ENCODE measurements at regions not wholly inside any gene's neighbourhood (a gene's known extent, or its start where the extent isn't known, plus 50 kb on each side); places are given as distances from the start of the nearest gene placed in this dataset.

DNA sequence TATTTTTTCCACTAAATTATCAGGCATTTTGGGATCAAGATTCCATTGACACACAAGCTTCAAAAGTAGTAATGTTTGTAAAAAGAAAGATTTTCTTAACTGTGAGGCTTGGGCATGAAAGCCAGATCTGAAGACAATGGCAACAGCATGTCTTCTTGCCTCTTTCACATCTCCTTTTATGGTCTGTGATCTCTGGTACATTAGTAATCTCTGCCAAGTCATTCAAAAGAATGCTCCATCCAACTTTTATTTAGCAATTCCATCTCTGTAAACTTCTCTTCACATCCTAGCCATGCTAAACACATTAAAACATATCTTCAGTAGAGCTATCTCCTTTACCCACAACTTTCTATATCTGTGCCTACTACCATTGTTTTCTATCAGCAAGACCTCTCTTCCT lies 465.4 kb downstream of the FAT4 start:
- H3K4me3 ChIP-seq, result no peak overlapping the region
- no peaks in the 10 kb centered on the region for H3K27me3 ChIP-seq
- no peaks in the 10 kb centered on the region for H3K36me3 ChIP-seq
- no peak for DNase-seq
- H3K9me3 ChIP-seq, result no peaks in the 10 kb centered on the region
- TF ChIP-seq, protein P1, sequence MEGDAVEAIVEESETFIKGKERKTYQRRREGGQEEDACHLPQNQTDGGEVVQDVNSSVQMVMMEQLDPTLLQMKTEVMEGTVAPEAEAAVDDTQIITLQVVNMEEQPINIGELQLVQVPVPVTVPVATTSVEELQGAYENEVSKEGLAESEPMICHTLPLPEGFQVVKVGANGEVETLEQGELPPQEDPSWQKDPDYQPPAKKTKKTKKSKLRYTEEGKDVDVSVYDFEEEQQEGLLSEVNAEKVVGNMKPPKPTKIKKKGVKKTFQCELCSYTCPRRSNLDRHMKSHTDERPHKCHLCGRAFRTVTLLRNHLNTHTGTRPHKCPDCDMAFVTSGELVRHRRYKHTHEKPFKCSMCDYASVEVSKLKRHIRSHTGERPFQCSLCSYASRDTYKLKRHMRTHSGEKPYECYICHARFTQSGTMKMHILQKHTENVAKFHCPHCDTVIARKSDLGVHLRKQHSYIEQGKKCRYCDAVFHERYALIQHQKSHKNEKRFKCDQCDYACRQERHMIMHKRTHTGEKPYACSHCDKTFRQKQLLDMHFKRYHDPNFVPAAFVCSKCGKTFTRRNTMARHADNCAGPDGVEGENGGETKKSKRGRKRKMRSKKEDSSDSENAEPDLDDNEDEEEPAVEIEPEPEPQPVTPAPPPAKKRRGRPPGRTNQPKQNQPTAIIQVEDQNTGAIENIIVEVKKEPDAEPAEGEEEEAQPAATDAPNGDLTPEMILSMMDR (IDR thresholded peaks at IDR 0.05), result no peak
- no peak overlapping the region for H3K27ac ChIP-seq
- no peaks in the 10 kb centered on the region for H3K4me1 ChIP-seq

DNA sequence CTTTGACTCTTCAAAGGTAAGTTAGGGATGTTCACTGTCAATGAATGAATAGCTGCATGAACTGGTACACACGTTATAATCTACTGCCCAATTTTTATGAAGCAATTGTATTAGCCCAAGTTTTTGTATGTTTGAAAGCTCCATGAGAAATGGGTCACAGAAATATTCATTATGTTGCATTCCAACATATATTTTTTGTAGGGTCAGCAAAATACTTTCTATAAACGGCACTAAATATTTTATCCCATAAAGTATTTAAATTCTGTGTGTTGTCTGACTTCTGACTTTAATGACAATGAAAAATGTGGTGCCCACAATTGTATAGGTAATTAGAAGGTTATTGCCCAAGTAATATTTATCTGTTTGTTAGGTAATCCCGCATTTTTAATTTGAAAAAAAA lies 466.0 kb downstream of the FAT4 start:
- TF ChIP-seq POLR2A (IDR thresholded peaks at IDR 0.05), result no peak
- DNase-seq, result no peak
- no peak overlapping the region for H3K27ac ChIP-seq
- H3K9me3 ChIP-seq, result no peaks in the 10 kb centered on the region
- no peaks in the 10 kb centered on the region for H3K4me1 ChIP-seq
- no peak overlapping the region for H3K4me3 ChIP-seq
- no peaks in the 10 kb centered on the region for H3K27me3 ChIP-seq
- no peaks in the 10 kb centered on the region for H3K36me3 ChIP-seq

DNA sequence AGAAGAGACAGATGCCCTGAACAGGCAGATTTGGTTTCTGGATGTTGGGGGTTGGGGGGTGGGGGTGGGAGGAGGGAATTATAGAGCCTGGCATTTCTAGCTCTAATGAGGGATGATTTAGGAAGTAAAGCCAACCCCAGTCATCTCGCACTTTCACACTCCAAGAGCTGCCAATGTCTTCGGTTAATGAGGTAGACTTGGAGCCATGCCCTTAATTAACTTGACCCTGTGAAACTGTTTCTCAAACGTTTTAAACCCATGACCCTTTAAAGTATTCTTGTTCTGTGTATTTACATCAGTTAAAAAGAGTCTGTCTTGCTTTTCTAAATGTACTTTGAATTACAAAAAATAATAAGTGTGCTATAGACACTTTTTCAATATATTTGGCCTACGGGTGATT lies 466.9 kb downstream of the FAT4 start:
- H3K4me1 ChIP-seq, result no peaks in the 10 kb centered on the region
- DNase-seq, result no peak
- no peaks in the 10 kb centered on the region for H3K36me3 ChIP-seq
- H3K9me3 ChIP-seq, result no peaks in the 10 kb centered on the region
- no peaks in the 10 kb centered on the region for H3K27me3 ChIP-seq
- no peak for TF ChIP-seq POLR2A (IDR thresholded peaks at IDR 0.05)
- TF ChIP-seq, protein P1 (IDR thresholded peaks at IDR 0.05), result no peak
- H3K4me3 ChIP-seq, result no peak overlapping the region
- H3K27ac ChIP-seq, result no peak overlapping the region

DNA sequence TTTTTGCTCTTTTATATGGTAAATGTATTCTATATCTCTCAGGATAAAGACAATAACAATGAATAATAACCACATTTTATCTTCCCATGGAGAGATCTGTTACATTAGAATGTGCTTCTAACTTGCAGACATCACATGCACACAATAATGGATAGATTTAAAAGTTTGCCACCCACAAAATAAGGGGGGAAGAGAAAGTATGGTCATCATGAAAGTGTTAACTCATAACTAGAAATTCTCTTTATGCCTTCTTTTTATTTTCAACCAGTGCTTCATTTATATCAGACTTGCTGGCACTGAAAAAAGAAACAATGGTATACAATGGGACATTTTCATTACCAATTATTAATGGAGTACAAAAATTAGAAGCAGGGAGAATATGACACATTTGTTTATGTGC lies 470.0 kb downstream of the FAT4 start:
- H3K27me3 ChIP-seq, result no peaks in the 10 kb centered on the region
- DNase-seq, result no peak
- no peaks in the 10 kb centered on the region for H3K36me3 ChIP-seq
- no peak overlapping the region for H3K27ac ChIP-seq
- H3K4me3 ChIP-seq, result no peak overlapping the region
- no peaks in the 10 kb centered on the region for H3K4me1 ChIP-seq
- TF ChIP-seq, protein P1 (IDR thresholded peaks at IDR 0.05), result no peak
- TF ChIP-seq POLR2A (IDR thresholded peaks at IDR 0.05), result no peak
- no peaks in the 10 kb centered on the region for H3K9me3 ChIP-seq

DNA sequence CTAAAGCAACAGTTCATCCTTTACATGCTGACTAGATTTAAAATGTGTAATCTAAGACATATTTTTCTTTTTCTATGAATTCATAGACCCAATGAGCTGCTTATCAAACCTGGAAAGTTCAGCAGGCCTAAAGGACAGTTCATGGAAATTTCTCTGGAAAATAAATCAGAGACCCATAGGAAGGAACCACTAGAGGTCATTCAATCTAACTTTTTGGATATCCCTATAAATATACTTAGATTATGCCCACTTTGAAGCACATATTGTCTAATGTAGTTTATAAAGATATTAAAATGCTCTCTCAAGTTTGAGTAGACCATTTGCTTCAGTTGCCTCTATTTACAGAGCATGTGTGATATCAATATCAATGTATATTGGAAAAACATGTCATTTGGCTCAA lies 473.0 kb downstream of the FAT4 start:
- Histone ChIP-seq H3K27me3 (no peaks in the 10 kb centered on the region), H3K9me3 (no peaks in the 10 kb centered on the region), H3K4me1 (no peaks in the 10 kb centered on the region), H3K36me3 (no peaks in the 10 kb centered on the region), H3K27ac (no peak overlapping the region), H3K4me3 (no peak overlapping the region)
- TF ChIP-seq, protein P1 (IDR thresholded peaks at IDR 0.05), result no peak
- no peak for TF ChIP-seq POLR2A (IDR thresholded peaks at IDR 0.05)
- DNase-seq, result no peak

DNA sequence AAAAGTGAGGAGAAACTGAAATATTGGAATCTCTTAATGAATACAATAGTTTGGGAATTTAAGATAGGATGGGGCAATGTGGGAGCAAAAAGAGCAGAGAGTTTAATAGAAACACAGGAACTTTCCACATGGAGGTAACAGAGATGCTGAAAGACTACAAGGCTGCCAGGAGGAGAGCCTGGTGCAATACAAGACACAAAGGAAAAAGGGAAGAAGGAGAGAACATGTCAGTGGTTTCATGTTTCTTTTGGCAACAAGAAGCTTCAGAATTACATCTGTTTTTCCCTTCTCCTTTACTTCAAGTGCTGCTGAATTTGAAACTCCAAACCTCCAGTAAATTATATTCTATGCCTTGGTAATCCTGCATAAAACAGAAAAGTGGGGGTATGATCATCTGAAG lies 474.3 kb downstream of the FAT4 start:
- TF ChIP-seq POLR2A (IDR thresholded peaks at IDR 0.05), result no peak

DNA sequence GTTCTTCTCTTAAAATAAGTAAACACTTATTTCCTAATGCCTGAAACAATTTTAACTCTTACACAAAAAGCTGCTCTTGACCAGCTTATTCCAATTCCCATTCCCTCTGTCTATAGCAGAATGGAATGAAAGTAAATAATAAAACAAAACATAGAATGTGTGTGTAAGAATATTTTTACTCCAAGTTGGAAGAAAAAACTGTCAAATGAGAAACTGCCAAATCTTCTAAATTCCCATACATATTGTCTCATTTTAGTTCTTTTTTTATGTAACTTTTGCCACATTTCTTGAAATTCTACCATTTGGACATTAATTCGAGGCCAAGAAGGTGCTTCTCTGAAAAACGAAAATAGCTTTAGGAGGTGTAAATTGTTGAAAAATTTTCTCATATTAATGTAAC lies 477.1 kb downstream of the FAT4 start:
- Histone ChIP-seq H3K27me3 (no peaks in the 10 kb centered on the region), H3K9me3 (no peaks in the 10 kb centered on the region), H3K4me3 (no peak overlapping the region), H3K27ac (no peak overlapping the region), H3K36me3 (no peaks in the 10 kb centered on the region), H3K4me1 (no peaks in the 10 kb centered on the region)
- DNase-seq, result no peak
- TF ChIP-seq, protein P1 (IDR thresholded peaks at IDR 0.05), result no peak
- TF ChIP-seq POLR2A (IDR thresholded peaks at IDR 0.05), result no peak

More for the DNA sequence above, 474.3 kb downstream of the FAT4 start:
- Histone ChIP-seq H3K27ac (no peak overlapping the region), H3K9me3 (no peaks in the 10 kb centered on the region), H3K27me3 (no peaks in the 10 kb centered on the region), H3K36me3 (no peaks in the 10 kb centered on the region), H3K4me1 (no peaks in the 10 kb centered on the region), H3K4me3 (no peak overlapping the region)
- no peak for DNase-seq

Data from Peyer's patch (tissue), 4 donors.